ENCODE measurements at regions not wholly inside any gene's neighbourhood (a gene's known extent, or its start where the extent isn't known, plus 50 kb on each side); places are given as distances from the start of the nearest gene placed in this dataset.

DNA sequence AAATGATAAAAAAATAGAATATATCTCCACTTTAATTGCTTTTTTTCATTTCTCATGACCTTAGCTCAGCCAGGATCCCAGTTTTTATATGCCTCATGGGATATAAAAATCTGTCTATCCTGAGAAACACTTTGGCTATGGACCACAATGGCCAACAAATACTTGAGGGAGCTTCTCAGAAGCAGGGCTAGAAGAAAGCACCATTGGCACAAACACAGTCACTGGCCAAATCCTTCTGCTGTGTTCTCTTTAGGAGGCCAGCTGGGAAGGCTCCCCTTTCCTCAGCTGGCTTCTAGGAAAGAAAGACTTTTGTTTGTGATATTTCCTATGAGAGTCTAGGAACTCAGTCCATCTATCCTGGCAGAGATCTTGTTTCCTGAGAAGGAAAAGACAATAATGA is 856.2 kb upstream of the GHITM start:
- FAIRE-seq, result no peak
- Histone ChIP-seq H3K4me2 (no peak overlapping the region), H3K27ac (no peak overlapping the region), H3K4me3 (no peak overlapping the region), H3K9me3 (0 out of 3 replicates have a peak, but pooled peaks cover 5% of the 10 kb centered on the region), H3K4me1 (no peaks in the 10 kb centered on the region)
- no peak for DNase-seq (ENCODE audit: low read depth in 1 of 2, low spot score in 1 of 2)
- no peak for ATAC-seq
- ChIA-PET CTCF (no interaction called here), POLR2A (no interaction called here)
- TF ChIP-seq TP53 (CRISPR knock-in tag; IDR thresholded peaks at IDR 0.05) (no peak), TFCP2L1 (CRISPR knock-in tag; IDR thresholded peaks at IDR 0.05) (no peak), HOXA7 (CRISPR knock-in tag; IDR thresholded peaks at IDR 0.05) (no peak)
- TF ChIP-seq, protein P1, sequence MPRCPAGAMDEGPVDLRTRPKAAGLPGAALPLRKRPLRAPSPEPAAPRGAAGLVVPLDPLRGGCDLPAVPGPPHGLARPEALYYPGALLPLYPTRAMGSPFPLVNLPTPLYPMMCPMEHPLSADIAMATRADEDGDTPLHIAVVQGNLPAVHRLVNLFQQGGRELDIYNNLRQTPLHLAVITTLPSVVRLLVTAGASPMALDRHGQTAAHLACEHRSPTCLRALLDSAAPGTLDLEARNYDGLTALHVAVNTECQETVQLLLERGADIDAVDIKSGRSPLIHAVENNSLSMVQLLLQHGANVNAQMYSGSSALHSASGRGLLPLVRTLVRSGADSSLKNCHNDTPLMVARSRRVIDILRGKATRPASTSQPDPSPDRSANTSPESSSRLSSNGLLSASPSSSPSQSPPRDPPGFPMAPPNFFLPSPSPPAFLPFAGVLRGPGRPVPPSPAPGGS (IDR thresholded peaks at IDR 0.05), result no peak
- TF ChIP-seq, protein P2, sequence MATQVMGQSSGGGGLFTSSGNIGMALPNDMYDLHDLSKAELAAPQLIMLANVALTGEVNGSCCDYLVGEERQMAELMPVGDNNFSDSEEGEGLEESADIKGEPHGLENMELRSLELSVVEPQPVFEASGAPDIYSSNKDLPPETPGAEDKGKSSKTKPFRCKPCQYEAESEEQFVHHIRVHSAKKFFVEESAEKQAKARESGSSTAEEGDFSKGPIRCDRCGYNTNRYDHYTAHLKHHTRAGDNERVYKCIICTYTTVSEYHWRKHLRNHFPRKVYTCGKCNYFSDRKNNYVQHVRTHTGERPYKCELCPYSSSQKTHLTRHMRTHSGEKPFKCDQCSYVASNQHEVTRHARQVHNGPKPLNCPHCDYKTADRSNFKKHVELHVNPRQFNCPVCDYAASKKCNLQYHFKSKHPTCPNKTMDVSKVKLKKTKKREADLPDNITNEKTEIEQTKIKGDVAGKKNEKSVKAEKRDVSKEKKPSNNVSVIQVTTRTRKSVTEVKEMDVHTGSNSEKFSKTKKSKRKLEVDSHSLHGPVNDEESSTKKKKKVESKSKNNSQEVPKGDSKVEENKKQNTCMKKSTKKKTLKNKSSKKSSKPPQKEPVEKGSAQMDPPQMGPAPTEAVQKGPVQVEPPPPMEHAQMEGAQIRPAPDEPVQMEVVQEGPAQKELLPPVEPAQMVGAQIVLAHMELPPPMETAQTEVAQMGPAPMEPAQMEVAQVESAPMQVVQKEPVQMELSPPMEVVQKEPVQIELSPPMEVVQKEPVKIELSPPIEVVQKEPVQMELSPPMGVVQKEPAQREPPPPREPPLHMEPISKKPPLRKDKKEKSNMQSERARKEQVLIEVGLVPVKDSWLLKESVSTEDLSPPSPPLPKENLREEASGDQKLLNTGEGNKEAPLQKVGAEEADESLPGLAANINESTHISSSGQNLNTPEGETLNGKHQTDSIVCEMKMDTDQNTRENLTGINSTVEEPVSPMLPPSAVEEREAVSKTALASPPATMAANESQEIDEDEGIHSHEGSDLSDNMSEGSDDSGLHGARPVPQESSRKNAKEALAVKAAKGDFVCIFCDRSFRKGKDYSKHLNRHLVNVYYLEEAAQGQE (IDR thresholded peaks at IDR 0.05), result no peak

DNA sequence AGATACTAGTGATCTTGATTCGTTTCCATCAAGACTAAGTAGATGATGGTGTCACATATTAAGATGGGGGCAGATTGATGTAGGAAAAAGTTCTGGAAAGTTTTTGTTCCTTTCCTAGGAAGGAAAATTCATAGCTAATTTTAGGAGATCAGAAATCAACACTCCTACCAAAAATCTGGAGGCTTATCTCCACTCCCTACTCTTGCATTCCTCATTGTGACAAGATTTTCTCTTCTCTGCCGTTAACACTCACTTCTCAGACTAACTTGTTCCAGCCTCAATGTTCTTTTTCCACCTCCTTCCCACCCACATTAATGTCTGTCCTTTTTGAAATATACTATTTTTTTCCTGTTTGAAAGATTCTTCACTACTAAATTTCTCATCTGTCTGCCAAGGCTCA is 851.9 kb upstream of the GHITM start:
- Histone ChIP-seq H3K4me1 (no peaks in the 10 kb centered on the region), H3K9me3 (0 out of 3 replicates have a peak, but pooled peaks cover 2% of the 10 kb centered on the region), H3K4me2 (no peak overlapping the region), H3K4me3 (no peak overlapping the region), H3K27ac (no peak overlapping the region)
- TF ChIP-seq, protein P3, sequence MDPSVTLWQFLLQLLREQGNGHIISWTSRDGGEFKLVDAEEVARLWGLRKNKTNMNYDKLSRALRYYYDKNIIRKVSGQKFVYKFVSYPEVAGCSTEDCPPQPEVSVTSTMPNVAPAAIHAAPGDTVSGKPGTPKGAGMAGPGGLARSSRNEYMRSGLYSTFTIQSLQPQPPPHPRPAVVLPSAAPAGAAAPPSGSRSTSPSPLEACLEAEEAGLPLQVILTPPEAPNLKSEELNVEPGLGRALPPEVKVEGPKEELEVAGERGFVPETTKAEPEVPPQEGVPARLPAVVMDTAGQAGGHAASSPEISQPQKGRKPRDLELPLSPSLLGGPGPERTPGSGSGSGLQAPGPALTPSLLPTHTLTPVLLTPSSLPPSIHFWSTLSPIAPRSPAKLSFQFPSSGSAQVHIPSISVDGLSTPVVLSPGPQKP (IDR thresholded peaks at IDR 0.05; ENCODE audit: low read depth, low read length), result no peak
- TF ChIP-seq, protein P4, sequence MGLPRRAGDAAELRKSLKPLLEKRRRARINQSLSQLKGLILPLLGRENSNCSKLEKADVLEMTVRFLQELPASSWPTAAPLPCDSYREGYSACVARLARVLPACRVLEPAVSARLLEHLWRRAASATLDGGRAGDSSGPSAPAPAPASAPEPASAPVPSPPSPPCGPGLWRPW (IDR thresholded peaks at IDR 0.05), result no peak
- TF ChIP-seq RCOR1 (IDR thresholded peaks at IDR 0.05; ENCODE audit: low read depth, low read length) (no peak), NR3C1 (IDR thresholded peaks at IDR 0.05) (no peak), GATA3 (IDR thresholded peaks at IDR 0.05; ENCODE audit: borderline replicate concordance) (no peak), EHF (CRISPR knock-in tag; IDR thresholded peaks at IDR 0.05) (no peak), FOXS1 (CRISPR knock-in tag; IDR thresholded peaks at IDR 0.05) (no peak), ZFP36 (IDR thresholded peaks at IDR 0.05; ENCODE audit: borderline replicate concordance, partially characterized antibody) (no peak), HEYL (CRISPR knock-in tag; IDR thresholded peaks at IDR 0.05) (no peak), CHD4 (IDR thresholded peaks at IDR 0.05; ENCODE audit: borderline replicate concordance) (no peak), HOXB5 (CRISPR knock-in tag; IDR thresholded peaks at IDR 0.05) (no peak), POLR2A (IDR thresholded peaks at IDR 0.05; ENCODE audit: low read length) (no peak), FOSL2 (IDR thresholded peaks at IDR 0.05) (no peak), FOSL2 (CRISPR knock-in tag; IDR thresholded peaks at IDR 0.05) (no peak), TFCP2L1 (CRISPR knock-in tag; IDR thresholded peaks at IDR 0.05) (no peak), SMC3 (IDR thresholded peaks at IDR 0.05) (no peak), JUN (IDR thresholded peaks at IDR 0.05) (no peak), EP300 (IDR thresholded peaks at IDR 0.05) (no peak)
- TF ChIP-seq, protein P5, sequence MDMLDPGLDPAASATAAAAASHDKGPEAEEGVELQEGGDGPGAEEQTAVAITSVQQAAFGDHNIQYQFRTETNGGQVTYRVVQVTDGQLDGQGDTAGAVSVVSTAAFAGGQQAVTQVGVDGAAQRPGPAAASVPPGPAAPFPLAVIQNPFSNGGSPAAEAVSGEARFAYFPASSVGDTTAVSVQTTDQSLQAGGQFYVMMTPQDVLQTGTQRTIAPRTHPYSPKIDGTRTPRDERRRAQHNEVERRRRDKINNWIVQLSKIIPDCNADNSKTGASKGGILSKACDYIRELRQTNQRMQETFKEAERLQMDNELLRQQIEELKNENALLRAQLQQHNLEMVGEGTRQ (IDR thresholded peaks at IDR 0.05), result no peak
- TF ChIP-seq, protein P1 (IDR thresholded peaks at IDR 0.05), result no peak
- TF ChIP-seq, protein P6, sequence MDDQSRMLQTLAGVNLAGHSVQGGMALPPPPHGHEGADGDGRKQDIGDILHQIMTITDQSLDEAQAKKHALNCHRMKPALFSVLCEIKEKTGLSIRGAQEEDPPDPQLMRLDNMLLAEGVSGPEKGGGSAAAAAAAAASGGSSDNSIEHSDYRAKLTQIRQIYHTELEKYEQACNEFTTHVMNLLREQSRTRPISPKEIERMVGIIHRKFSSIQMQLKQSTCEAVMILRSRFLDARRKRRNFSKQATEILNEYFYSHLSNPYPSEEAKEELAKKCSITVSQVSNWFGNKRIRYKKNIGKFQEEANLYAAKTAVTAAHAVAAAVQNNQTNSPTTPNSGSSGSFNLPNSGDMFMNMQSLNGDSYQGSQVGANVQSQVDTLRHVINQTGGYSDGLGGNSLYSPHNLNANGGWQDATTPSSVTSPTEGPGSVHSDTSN (IDR thresholded peaks at IDR 0.05), result no peak
- ChIA-PET CTCF (no interaction called here), POLR2A (no interaction called here)
- no peak for DNase-seq (ENCODE audit: low read depth in 1 of 2, low spot score in 1 of 2)
- 0% methylated on average over 2 of the region's 2 CpGs for WGBS (ENCODE audit: missing lambda C conversion rate)
- ATAC-seq, result no peak
- no peak for FAIRE-seq

Data from A549 (cell line).